Activated CD4-positive, alpha-beta memory T cell treated with anti-CD3 and anti-CD28 coated beads, Interleukin-2, amount 10 ng/mL, durations not matched to agents 7 days and 5 days (primary cell): ENCODE measurements at regions not wholly inside any gene's neighbourhood (a gene's known extent, or its start where the extent isn't known, plus 50 kb on each side); places are given as distances from the start of the nearest gene placed in this dataset.

Source experiments
- CTCF ChIA-PET: fragments of 350-600 bp; sonication (Branson Sonifier 250); formaldehyde crosslinking; loops from one replicate; lab custom pipeline; 2021; ENCODE audit warnings: antibody characterized with exemption, inconsistent platforms; lab: Charles Lee
- POLR2A ChIA-PET: fragments of 350-600 bp; sonication (Branson Sonifier 250); formaldehyde crosslinking; loops from one replicate; lab custom pipeline; 2021; ENCODE audit warnings: antibody characterized with exemption; lab: Charles Lee
- DNase-seq: peaks from one replicate; pipeline ENCODE4 v3.0.0-alpha.2; 2020
- H3K27ac Mint-ChIP-seq: one replicate; pipeline ENCODE4 v1.8.0; 2021; ENCODE audit warnings: mild to moderate bottlenecking, mixed read lengths
- H3K27me3 Mint-ChIP-seq: one replicate; pipeline ENCODE4 v1.8.0; 2021; ENCODE audit warnings: mixed read lengths
- H3K36me3 Mint-ChIP-seq: one replicate; pipeline ENCODE4 v1.8.0; 2021; ENCODE audit warnings: low read depth, mixed read lengths
- H3K4me1 Mint-ChIP-seq: one replicate; pipeline ENCODE4 v1.8.0; 2021; ENCODE audit warnings: mixed read lengths
- H3K4me3 Mint-ChIP-seq: one replicate; pipeline ENCODE4 v1.8.0; 2021; ENCODE audit warnings: mild to moderate bottlenecking, mixed read lengths
- H3K9me3 Mint-ChIP-seq: one replicate; pipeline ENCODE4 v1.8.0; 2021; ENCODE audit warnings: mixed read lengths

DNA sequence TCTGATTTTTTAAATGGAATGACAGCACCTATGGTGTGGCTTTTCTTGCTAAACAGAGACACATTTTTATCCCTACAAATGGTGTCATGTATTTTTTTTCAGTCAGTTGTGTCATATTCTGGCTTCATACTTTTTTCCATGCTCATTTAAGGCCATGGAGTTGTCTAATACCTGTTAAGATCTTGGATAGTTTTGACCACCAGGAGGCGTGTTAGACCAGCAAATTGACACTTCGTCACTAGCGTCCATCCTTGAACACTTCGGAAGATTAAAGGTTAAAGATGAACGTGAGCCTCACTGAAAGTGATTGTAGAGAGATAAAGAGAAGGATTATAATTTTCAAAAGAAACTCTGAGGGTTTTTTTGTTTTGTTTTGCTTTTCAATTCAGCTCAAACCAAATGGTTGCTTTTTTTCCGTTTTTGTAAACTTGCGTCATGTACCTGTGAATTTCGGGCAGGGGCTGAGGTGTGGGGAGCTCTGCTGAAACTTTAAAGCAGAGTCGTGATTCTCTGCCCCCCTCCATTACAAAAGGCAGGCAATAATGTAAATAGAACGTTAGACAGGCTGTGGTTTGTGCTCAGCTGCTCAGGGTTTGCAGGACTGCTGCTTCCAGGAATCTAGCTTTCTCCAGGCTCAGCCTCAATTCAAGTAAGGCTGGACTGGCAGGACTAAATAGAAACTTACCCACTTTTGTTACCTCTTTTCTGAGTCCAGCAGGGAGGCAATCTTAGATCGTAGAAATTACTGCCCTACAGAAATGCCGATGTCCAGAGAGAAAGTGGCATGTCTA, 245.1 kb downstream of the FOXA2 start:
- peak; percentile 19 for DNase-seq
- Mint-ChIP-seq H3K9me3 (no peaks in the 10 kb centered on the region), H3K27ac (no peak overlapping the region), H3K36me3 (no peaks in the 10 kb centered on the region), H3K27me3 (peaks cover 2% of the 10 kb centered on the region), H3K4me3 (no peak overlapping the region), H3K4me1 (no peaks in the 10 kb centered on the region)
- CTCF ChIA-PET: interaction anchor here (1.0 to 2.1 kb wide), 6 partner anchors 12 to 352 kb away, joined by 3 to 10 read pairs (median 6); no protein-coding TSS in a partner anchor
- POLR2A ChIA-PET: no interaction called here

DNA sequence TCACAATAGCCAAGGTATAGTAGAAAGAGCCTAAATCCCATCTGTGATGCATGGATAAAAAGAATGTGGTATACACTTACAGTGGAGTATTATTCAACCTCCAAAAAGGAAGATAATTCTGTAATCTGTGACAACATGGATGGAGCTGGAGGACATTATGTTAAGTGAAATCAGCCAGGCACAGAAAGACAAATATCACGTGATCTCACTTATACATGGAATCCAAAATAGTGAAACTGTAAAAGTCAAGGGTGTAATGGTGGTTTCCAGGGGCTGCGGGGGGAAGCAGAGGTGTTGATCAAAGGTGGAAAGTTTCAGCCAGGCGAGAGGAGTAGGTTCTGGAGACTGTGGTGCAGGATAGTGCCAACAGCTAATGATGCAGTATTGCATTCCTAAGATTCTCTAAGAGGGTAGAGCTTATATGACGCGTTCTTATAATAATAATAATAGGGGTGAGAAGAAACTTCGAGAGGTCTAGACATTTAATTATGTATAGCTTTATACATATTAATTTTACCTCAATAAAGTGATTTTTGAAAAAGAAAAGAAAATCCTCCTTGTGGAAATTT, 246.1 kb downstream of the FOXA2 start:
- no peak overlapping the region for H3K4me3 Mint-ChIP-seq
- no peak for DNase-seq
- H3K9me3 Mint-ChIP-seq: no peaks in the 10 kb centered on the region
- H3K4me1 Mint-ChIP-seq: no peaks in the 10 kb centered on the region
- CTCF ChIA-PET: interaction anchor here (1.0 to 2.1 kb wide), 6 partner anchors 13 to 353 kb away, joined by 3 to 10 read pairs (median 6); no protein-coding TSS in a partner anchor
- peaks cover 2% of the 10 kb centered on the region for H3K27me3 Mint-ChIP-seq
- no peak overlapping the region for H3K27ac Mint-ChIP-seq
- POLR2A ChIA-PET: no interaction called here
- H3K36me3 Mint-ChIP-seq: no peaks in the 10 kb centered on the region

DNA sequence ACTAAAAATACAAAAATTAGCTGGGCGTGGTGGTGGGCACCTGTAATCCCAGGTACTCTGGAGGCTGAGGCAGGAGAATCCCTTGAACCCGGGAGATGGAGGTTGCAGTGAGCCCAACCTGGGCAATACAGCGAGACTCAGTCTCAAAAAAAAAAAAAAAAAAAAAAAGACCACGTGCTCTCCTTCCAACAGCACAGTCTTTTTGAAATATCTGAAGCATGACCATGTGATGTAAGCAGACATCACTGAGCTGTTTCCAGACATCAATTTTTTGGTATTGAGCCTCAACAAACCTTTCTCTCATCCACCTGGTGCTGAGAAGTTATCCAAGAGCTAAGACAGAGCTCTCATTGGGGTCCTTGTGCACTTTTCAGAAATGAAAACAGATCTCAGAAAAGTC, 249.2 kb downstream of the FOXA2 start:
- CTCF ChIA-PET: interaction anchor here (0.8 to 1.6 kb wide), 2 partner anchors 21 to 252 kb away, joined by 3 to 5 read pairs; no protein-coding TSS in a partner anchor
- H3K4me1 Mint-ChIP-seq: no peaks in the 10 kb centered on the region

DNA sequence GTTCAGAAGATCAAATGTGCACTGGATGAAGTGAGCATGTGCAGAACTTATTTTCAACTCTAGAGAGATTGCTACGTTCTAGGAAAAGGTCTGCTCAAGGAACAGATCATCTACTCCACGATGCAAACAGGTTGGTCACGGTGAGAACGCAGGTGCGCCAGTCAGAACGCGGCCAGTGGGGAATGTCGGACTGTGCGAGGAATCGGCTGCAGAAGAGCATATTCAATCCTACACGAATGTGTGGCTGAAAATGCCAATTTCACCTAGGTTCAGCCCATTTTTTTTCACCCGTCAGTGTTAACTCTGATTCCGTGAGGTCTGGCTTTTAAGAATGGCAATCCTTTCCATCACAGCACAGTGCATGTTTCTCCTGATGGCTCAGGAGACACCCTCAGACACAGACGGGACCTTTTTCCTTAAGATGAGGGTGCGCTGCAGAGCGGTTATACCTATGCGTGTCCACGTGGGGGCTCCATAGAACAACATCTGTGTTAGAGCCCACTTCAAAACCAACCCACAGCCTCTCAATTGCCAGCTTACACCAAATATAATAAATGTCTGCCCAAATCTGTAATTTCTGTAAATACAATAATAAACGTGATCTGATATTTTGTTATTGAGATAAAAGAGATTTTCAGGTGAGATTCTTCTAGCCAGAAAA, 250.4 kb downstream of the FOXA2 start:
- no peak overlapping the region for H3K27ac Mint-ChIP-seq
- POLR2A ChIA-PET: no interaction called here
- H3K36me3 Mint-ChIP-seq: no peaks in the 10 kb centered on the region
- H3K4me1 Mint-ChIP-seq: no peaks in the 10 kb centered on the region
- peak; percentile 32 for DNase-seq
- H3K4me3 Mint-ChIP-seq: no peak overlapping the region
- CTCF ChIA-PET: no interaction called here
- no peaks in the 10 kb centered on the region for H3K27me3 Mint-ChIP-seq
- no peaks in the 10 kb centered on the region for H3K9me3 Mint-ChIP-seq

More for the DNA sequence above, 249.2 kb downstream of the FOXA2 start:
- DNase-seq: no peak
- Mint-ChIP-seq H3K4me3 (no peak overlapping the region), H3K36me3 (no peaks in the 10 kb centered on the region), H3K9me3 (no peaks in the 10 kb centered on the region), H3K27me3 (peaks cover 2% of the 10 kb centered on the region), H3K27ac (no peak overlapping the region)
- POLR2A ChIA-PET: no interaction called here

DNA sequence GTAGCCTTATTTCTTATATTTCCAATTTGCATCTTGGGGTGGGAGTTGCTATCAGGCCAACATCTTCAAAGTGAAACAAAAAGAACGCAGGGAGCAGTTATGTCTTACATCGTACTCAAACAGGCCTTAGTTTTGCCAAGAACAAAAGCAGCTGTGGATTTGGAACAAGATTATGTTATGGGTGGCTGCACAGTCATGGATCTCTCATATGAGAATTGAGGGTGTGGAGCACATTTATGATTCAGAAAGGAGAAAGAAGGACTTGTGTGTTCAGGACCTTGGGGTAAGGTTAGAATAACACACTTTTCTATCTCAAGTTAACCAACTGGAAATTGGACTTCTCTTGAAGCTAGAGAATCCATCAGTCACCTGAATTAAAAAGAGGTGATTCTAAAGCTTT, 259.9 kb downstream of the FOXA2 start:
- Mint-ChIP-seq H3K4me3 (no peak overlapping the region), H3K36me3 (no peaks in the 10 kb centered on the region), H3K9me3 (no peaks in the 10 kb centered on the region), H3K4me1 (no peaks in the 10 kb centered on the region), H3K27me3 (no peaks in the 10 kb centered on the region), H3K27ac (no peak overlapping the region)
- CTCF ChIA-PET: no interaction called here
- POLR2A ChIA-PET: no interaction called here
- DNase-seq: no peak

DNA sequence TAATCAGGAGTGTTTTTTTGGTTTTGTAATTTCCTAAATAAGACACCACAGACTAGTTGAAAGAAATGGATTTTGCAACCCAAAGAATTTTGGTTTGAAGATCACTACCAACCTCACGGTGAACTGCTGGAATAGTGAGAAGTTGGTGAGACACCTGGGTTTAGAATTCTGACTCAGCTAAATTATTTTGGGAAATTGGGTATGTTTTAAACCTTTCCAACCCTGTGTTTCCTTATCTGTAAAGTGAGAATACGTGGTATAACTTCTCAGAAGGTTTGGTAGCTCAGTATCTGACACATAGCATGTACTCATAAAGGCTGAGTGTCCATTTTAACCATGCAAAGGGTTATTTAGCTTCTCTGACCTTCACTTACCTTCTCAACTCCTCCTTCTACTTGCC, 261.9 kb downstream of the FOXA2 start:
- Mint-ChIP-seq H3K36me3 (no peaks in the 10 kb centered on the region), H3K4me1 (no peaks in the 10 kb centered on the region), H3K4me3 (no peak overlapping the region), H3K27me3 (no peaks in the 10 kb centered on the region), H3K9me3 (no peaks in the 10 kb centered on the region), H3K27ac (no peak overlapping the region)
- CTCF ChIA-PET: no interaction called here
- DNase-seq: no peak
- POLR2A ChIA-PET: no interaction called here

DNA sequence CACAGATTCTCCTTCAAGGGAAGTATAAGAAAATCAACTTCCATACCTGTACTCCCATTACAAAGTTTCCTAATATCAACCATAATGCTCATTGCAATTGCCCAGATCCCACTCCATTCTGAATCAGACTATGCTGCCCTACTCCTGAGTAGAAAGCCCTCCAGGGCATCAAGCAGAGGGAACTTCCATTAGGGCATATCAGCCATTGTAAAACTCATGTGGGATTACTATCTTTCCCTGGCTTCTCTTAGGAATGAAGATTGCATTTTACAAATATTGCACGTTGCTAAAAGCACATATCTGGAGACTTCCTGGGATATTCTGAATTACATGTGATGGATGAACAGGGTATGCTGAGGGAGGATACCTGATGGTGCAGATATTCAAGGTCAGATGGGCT, 263.2 kb downstream of the FOXA2 start:
- Mint-ChIP-seq H3K4me1 (no peaks in the 10 kb centered on the region), H3K27me3 (no peaks in the 10 kb centered on the region), H3K27ac (no peak overlapping the region), H3K36me3 (no peaks in the 10 kb centered on the region), H3K4me3 (no peak overlapping the region), H3K9me3 (no peaks in the 10 kb centered on the region)
- no peak for DNase-seq
- ChIA-PET CTCF (no interaction called here), POLR2A (no interaction called here)

DNA sequence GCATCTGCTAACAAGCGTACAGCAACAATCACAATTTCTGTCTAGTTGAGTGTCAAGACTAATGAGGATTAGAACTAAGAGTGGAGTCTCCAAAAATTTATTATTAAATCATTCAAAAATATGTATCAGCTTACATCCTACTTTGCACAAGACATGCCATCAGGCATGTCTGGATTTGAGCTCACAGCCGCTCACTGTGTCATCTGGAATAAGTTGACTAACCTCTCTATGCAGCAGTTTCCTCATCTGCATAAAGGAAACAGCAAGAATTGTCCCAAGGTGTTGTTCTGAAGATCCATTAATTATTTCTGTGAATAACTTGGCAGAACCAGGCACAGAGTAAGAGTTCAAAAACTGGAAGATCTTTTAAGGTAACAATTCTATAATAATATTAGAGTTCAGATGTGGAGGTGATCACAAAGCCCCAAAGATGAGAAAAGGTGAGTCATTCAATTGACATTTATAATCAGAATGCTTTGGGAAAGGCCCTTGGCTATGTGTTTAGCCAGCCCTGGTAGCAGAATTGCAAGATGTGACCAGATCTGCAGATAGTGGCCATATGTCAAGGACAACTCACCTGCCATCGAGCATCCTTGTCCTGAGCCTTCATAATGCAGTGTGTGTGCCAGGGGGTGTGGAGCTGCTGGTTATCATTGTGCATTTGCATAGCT, 264.0 kb downstream of the FOXA2 start:
- H3K4me1 Mint-ChIP-seq: no peaks in the 10 kb centered on the region
- ChIA-PET CTCF (no interaction called here), POLR2A (no interaction called here)
- H3K36me3 Mint-ChIP-seq: no peaks in the 10 kb centered on the region
- no peaks in the 10 kb centered on the region for H3K27me3 Mint-ChIP-seq
- no peak overlapping the region for H3K4me3 Mint-ChIP-seq
- no peak for DNase-seq
- H3K27ac Mint-ChIP-seq: no peak overlapping the region
- H3K9me3 Mint-ChIP-seq: no peaks in the 10 kb centered on the region

DNA sequence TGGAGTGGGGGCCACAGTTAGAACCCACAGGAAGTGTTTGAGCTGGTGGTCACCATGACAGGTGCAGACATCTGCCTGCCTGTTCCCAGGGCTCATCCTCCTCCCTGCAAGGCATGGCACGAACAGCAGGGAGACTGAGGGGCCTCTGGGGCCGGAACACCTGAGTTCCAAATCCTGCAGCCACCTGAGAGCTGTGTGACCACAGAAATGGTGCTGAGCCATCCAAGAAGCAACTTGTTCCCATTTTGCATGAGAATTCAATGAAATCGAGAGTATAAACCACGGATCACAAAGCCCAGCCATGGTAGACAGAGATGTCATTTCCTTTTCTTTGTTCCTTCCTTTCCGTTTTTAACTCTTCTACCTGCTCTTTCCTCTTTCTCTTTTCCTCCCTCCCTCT, 268.6 kb downstream of the FOXA2 start:
- H3K36me3 Mint-ChIP-seq: no peaks in the 10 kb centered on the region
- no peak overlapping the region for H3K27ac Mint-ChIP-seq
- POLR2A ChIA-PET: no interaction called here
- CTCF ChIA-PET: no interaction called here
- DNase-seq: no peak
- H3K9me3 Mint-ChIP-seq: no peaks in the 10 kb centered on the region
- H3K4me1 Mint-ChIP-seq: no peaks in the 10 kb centered on the region
- no peak overlapping the region for H3K4me3 Mint-ChIP-seq
- no peaks in the 10 kb centered on the region for H3K27me3 Mint-ChIP-seq

DNA sequence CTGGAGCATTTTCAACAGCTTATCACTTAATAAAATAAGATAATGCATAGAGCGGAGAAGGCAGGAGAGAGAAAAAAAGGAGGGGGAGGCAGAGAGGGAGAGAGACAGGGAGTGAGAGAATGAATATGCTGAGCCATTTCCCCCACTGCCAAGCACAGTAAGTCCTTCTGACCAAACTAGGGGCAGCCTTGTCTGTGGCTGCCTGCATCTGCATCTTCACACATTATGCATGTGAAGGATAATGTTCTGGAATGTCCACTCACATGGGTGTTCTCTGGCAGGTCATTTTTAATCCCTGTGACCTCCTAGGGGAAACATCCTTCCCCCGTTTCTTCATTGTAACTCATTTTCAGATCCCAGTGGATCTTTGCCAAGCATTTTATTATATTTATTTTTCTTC, 269.3 kb downstream of the FOXA2 start:
- Mint-ChIP-seq H3K27me3 (no peaks in the 10 kb centered on the region), H3K4me1 (no peaks in the 10 kb centered on the region), H3K9me3 (no peaks in the 10 kb centered on the region), H3K36me3 (no peaks in the 10 kb centered on the region), H3K4me3 (no peak overlapping the region), H3K27ac (no peak overlapping the region)
- ChIA-PET CTCF (no interaction called here), POLR2A (no interaction called here)
- no peak for DNase-seq

DNA sequence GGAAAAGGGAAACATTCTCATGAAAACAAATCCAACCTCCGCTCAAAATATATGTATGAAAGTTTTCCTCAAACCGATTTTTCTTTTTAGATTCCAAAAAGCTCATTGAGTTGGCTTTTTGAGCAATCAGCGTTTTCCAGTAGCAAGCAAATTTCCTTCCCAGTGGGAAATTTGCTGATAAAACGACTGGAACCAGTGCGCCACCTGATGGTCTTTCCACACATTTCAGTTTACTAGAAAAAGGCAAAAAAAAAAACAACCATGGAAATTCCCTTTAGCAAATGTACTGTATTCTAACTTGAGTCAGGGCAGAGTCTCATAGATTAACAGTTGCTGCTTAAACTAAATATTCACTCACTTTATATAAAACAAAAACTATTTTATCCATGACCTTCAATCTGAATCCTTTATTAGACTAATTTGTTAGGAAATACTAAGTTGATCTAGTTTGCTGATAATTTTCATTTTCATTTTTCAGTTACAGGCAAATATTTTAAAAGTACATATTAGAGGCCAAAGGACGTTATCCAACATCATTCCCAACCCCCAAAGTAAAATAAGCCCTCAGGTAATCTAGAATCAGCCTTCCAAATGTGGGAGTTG, 271.5 kb downstream of the FOXA2 start:
- no peaks in the 10 kb centered on the region for H3K9me3 Mint-ChIP-seq
- POLR2A ChIA-PET: no interaction called here
- no peak for DNase-seq
- CTCF ChIA-PET: interaction anchor here (0.7 kb wide), 1 partner anchor 1225 kb away, joined by 3 read pairs; no protein-coding TSS in a partner anchor
- no peaks in the 10 kb centered on the region for H3K27me3 Mint-ChIP-seq
- no peaks in the 10 kb centered on the region for H3K36me3 Mint-ChIP-seq
- no peak overlapping the region for H3K27ac Mint-ChIP-seq
- H3K4me3 Mint-ChIP-seq: no peak overlapping the region
- H3K4me1 Mint-ChIP-seq: no peaks in the 10 kb centered on the region

DNA sequence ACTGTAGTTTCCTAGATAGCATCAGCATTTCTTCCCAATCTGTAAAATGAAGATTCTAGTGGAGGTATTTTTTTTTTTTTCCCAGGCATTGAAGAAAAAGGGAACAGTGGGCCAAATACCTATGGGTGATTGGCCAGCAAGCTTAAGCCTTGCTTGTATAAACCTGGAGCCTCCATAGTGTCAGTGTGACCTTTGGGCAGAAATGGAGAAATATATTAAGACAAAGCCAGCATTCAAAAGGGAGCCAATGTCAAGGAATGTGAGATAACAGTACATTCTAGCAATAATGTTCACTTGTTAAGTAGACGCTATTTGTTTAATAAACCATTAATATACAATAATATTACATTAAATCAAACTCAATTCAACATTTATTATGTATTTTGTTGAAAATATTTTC, 275.4 kb downstream of the FOXA2 start:
- no peak for DNase-seq
- Mint-ChIP-seq H3K4me1 (no peaks in the 10 kb centered on the region), H3K27ac (no peak overlapping the region), H3K27me3 (no peaks in the 10 kb centered on the region), H3K9me3 (no peaks in the 10 kb centered on the region), H3K36me3 (no peaks in the 10 kb centered on the region), H3K4me3 (no peak overlapping the region)
- ChIA-PET POLR2A (no interaction called here), CTCF (no interaction called here)

DNA sequence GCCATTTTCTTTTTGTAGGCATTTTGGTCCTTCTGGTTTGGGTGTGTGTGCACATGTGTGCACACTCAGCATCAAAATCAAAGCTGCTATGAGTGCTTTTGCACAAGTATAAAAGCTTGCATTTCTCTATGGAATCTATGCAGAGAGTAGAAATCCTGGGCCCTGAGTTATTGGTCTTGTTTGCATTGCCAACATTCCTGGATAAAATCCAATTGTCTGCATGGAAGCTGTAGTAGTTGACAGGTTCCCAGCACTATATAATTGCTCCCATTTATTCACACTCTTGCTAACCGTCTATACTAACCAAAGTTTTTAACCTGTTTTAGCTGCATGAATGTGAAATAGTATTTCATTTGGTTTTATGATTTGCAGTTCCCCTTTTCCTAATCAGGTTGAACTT, 277.0 kb downstream of the FOXA2 start:
- POLR2A ChIA-PET: no interaction called here
- Mint-ChIP-seq H3K36me3 (no peaks in the 10 kb centered on the region), H3K4me3 (no peak overlapping the region), H3K27me3 (no peaks in the 10 kb centered on the region), H3K27ac (no peak overlapping the region), H3K9me3 (no peaks in the 10 kb centered on the region), H3K4me1 (no peaks in the 10 kb centered on the region)
- CTCF ChIA-PET: no interaction called here
- no peak for DNase-seq
